ENCODE measurements at regions not wholly inside any gene's neighbourhood (a gene's known extent, or its start where the extent isn't known, plus 50 kb on each side); places are given as distances from the start of the nearest gene placed in this dataset.

DNA sequence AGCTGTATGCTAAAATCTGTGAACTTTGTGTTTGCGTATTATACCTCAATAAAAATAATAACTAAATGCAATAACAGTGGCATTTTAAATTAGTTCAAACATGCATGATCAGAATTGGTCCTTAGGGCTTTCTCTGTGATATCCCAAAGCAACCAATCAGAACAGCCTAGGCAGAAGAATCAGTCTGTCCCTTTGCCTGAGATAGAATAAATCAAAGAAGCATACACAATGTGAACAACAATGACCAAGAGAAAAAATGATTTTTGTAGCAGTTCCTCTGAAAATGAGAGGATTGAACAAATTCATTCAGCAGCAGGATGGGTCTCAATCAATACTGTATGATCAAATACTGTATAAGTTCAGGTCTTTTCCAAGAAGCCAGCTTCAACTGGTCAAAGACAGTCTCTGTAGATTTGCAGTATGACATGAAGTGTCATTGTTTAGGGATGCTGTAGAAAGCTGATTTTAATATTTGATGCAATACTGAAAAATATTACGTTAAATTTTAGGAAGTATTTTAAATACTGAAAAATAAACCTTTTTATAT, 1071.6 kb downstream of the AGBL1 start:
- no peak for TF ChIP-seq CTCF (IDR thresholded peaks at IDR 0.05)
- no peak for TF ChIP-seq POLR2A (IDR thresholded peaks at IDR 0.05)
